Activated CD8-positive, alpha-beta T cell treated with anti-CD3 and anti-CD28 coated beads, Interleukin-2, amount 10 ng/mL, durations not matched to agents 7 days and 5 days (primary cell): ENCODE measurements at regions not wholly inside any gene's neighbourhood (a gene's known extent, or its start where the extent isn't known, plus 50 kb on each side); places are given as distances from the start of the nearest gene placed in this dataset.

ENCODE experiments used
- ATAC-seq: fragments of 150-1000 bp; cut with Tn5 transposase; one replicate; pipeline ENCODE4 v1.10.0; 2021; ENCODE audit warnings: moderate library complexity
- CTCF ChIA-PET: fragments of 350-600 bp; sonication (Branson Sonifier 250); formaldehyde crosslinking; loops from one replicate; lab custom pipeline; 2021; ENCODE audit warnings: antibody characterized with exemption; lab: Charles Lee
- POLR2A ChIA-PET: fragments of 350-600 bp; sonication (Branson Sonifier 250); formaldehyde crosslinking; loops from one replicate; lab custom pipeline; 2021; ENCODE audit warnings: antibody characterized with exemption; lab: Charles Lee
- DNase-seq: peaks from one replicate; pipeline ENCODE4 v3.0.0-alpha.2; 2020
- H3K27ac Mint-ChIP-seq: one replicate; pipeline ENCODE4 v1.8.0; 2021; ENCODE audit warnings: mild to moderate bottlenecking, mixed read lengths
- H3K27me3 Mint-ChIP-seq: one replicate; pipeline ENCODE4 v1.8.0; 2021; ENCODE audit warnings: low read depth, mixed read lengths
- H3K36me3 Mint-ChIP-seq: one replicate; pipeline ENCODE4 v1.8.0; 2021; ENCODE audit warnings: low read depth, mixed read lengths
- H3K4me1 Mint-ChIP-seq: one replicate; pipeline ENCODE4 v1.8.0; 2021; ENCODE audit warnings: low read depth, mixed read lengths
- H3K4me3 Mint-ChIP-seq: one replicate; pipeline ENCODE4 v1.8.0; 2021; ENCODE audit warnings: mild to moderate bottlenecking, mixed read lengths
- H3K9me3 Mint-ChIP-seq: one replicate; pipeline ENCODE4 v1.8.0; 2022; ENCODE audit warnings: mixed read lengths; ENCODE audit not compliant: insufficient read depth

GRCh38 chr6:11922901-11923300, 89.2 kb upstream of the HIVEP1 start:
- Mint-ChIP-seq H3K36me3 (no peaks in the 10 kb centered on the region), H3K9me3 (no peaks in the 10 kb centered on the region)

GRCh38 chr6:11921751-11922150, 90.4 kb upstream of the HIVEP1 start:
- Mint-ChIP-seq H3K4me1 (no peaks in the 10 kb centered on the region), H3K36me3 (no peaks in the 10 kb centered on the region), H3K4me3 (no peak overlapping the region), H3K27ac (no peak overlapping the region), H3K27me3 (no peaks in the 10 kb centered on the region), H3K9me3 (no peaks in the 10 kb centered on the region)
- CTCF ChIA-PET = no interaction called here
- POLR2A ChIA-PET = no interaction called here
- ATAC-seq = no peak
- no peak for DNase-seq

More at GRCh38 chr6:11922901-11923300, 89.2 kb upstream of the HIVEP1 start:
- ATAC-seq (no peak), DNase-seq (no peak)
- H3K27me3 Mint-ChIP-seq = no peaks in the 10 kb centered on the region
- no peaks in the 10 kb centered on the region for H3K4me1 Mint-ChIP-seq
- H3K4me3 Mint-ChIP-seq = no peak overlapping the region
- H3K27ac Mint-ChIP-seq = no peak overlapping the region
- ChIA-PET POLR2A (no interaction called here), CTCF (no interaction called here)

GRCh38 chr6:11921017-11921438, 91.1 kb upstream of the HIVEP1 start:
- DNase-seq (no peak), ATAC-seq (no peak)
- Mint-ChIP-seq H3K4me1 (no peaks in the 10 kb centered on the region), H3K27ac (no peak overlapping the region), H3K9me3 (no peaks in the 10 kb centered on the region), H3K4me3 (no peak overlapping the region), H3K36me3 (no peaks in the 10 kb centered on the region), H3K27me3 (no peaks in the 10 kb centered on the region)
- POLR2A ChIA-PET = interaction anchor here (0.6 kb wide), 1 partner anchor 87 kb away, joined by 3 read pairs; no protein-coding TSS in a partner anchor
- CTCF ChIA-PET = no interaction called here

GRCh38 chr6:11920566-11920965, 91.5 kb upstream of the HIVEP1 start:
- Mint-ChIP-seq H3K27ac (no peak overlapping the region), H3K4me1 (no peaks in the 10 kb centered on the region), H3K36me3 (no peaks in the 10 kb centered on the region), H3K9me3 (no peaks in the 10 kb centered on the region), H3K4me3 (no peak overlapping the region), H3K27me3 (no peaks in the 10 kb centered on the region)
- DNase-seq = no peak
- no peak for ATAC-seq
- ChIA-PET CTCF (no interaction called here), POLR2A (interaction anchor here (0.6 kb wide), 1 partner anchor 87 kb away, joined by 3 read pairs; no protein-coding TSS in a partner anchor)

- H3K36me3 Mint-ChIP-seq = no peaks in the 10 kb centered on the region
- CTCF ChIA-PET = no interaction called here
- ATAC-seq = no peak
- no peaks in the 10 kb centered on the region for H3K9me3 Mint-ChIP-seq
- DNase-seq = no peak
- no peaks in the 10 kb centered on the region for H3K27me3 Mint-ChIP-seq
- H3K27ac Mint-ChIP-seq = no peak overlapping the region
- POLR2A ChIA-PET = no interaction called here
- no peak overlapping the region for H3K4me3 Mint-ChIP-seq
- no peaks in the 10 kb centered on the region for H3K4me1 Mint-ChIP-seq
Observed at GRCh38 chr6:11919771-11920440, 92.2 kb upstream of the HIVEP1 start.

GRCh38 chr6:11918739-11919605, 93.1 kb upstream of the HIVEP1 start:
- Mint-ChIP-seq H3K36me3 (no peaks in the 10 kb centered on the region), H3K4me1 (no peaks in the 10 kb centered on the region), H3K9me3 (no peaks in the 10 kb centered on the region), H3K4me3 (no peak overlapping the region), H3K27ac (no peak overlapping the region), H3K27me3 (no peaks in the 10 kb centered on the region)
- no peak for DNase-seq
- POLR2A ChIA-PET = no interaction called here
- CTCF ChIA-PET = no interaction called here
- ATAC-seq = no peak

GRCh38 chr6:11917951-11918738, 94.0 kb upstream of the HIVEP1 start:
- ChIA-PET POLR2A (no interaction called here), CTCF (no interaction called here)
- H3K4me3 Mint-ChIP-seq = no peak overlapping the region
- no peaks in the 10 kb centered on the region for H3K27me3 Mint-ChIP-seq
- H3K36me3 Mint-ChIP-seq = no peaks in the 10 kb centered on the region
- H3K9me3 Mint-ChIP-seq = no peaks in the 10 kb centered on the region
- no peak overlapping the region for H3K27ac Mint-ChIP-seq
- ATAC-seq = no peak
- H3K4me1 Mint-ChIP-seq = no peaks in the 10 kb centered on the region
- DNase-seq = no peak

- ChIA-PET CTCF (no interaction called here), POLR2A (no interaction called here)
- Mint-ChIP-seq H3K4me3 (no peak overlapping the region), H3K27ac (no peak overlapping the region), H3K9me3 (no peaks in the 10 kb centered on the region), H3K36me3 (no peaks in the 10 kb centered on the region), H3K27me3 (no peaks in the 10 kb centered on the region), H3K4me1 (peaks cover 7% of the 10 kb centered on the region)
- DNase-seq (no peak), ATAC-seq (no peak)
Observed at GRCh38 chr6:11912420-11912819, 99.7 kb upstream of the HIVEP1 start.

GRCh38 chr6:11911538-11911937, 100.6 kb upstream of the HIVEP1 start:
- peaks cover 7% of the 10 kb centered on the region for H3K4me1 Mint-ChIP-seq
- no peaks in the 10 kb centered on the region for H3K27me3 Mint-ChIP-seq
- ATAC-seq = no peak
- H3K27ac Mint-ChIP-seq = no peak overlapping the region
- DNase-seq = no peak
- H3K36me3 Mint-ChIP-seq = no peaks in the 10 kb centered on the region
- H3K9me3 Mint-ChIP-seq = no peaks in the 10 kb centered on the region
- POLR2A ChIA-PET = no interaction called here
- CTCF ChIA-PET = interaction anchor here (1.0 kb wide), 1 partner anchor 11 kb away, joined by 5 read pairs; no protein-coding TSS in a partner anchor
- no peak overlapping the region for H3K4me3 Mint-ChIP-seq

GRCh38 chr6:11909696-11910132, 102.4 kb upstream of the HIVEP1 start:
- ATAC-seq (no peak), DNase-seq (no peak)
- POLR2A ChIA-PET = interaction anchor here (0.7 kb wide), 1 partner anchor 15 kb away, joined by 3 read pairs; no protein-coding TSS in a partner anchor
- Mint-ChIP-seq H3K27me3 (no peaks in the 10 kb centered on the region), H3K4me1 (peaks cover 7% of the 10 kb centered on the region), H3K9me3 (no peaks in the 10 kb centered on the region), H3K4me3 (no peak overlapping the region), H3K27ac (no peak overlapping the region), H3K36me3 (no peaks in the 10 kb centered on the region)
- CTCF ChIA-PET = no interaction called here

- no peaks in the 10 kb centered on the region for H3K36me3 Mint-ChIP-seq
- ChIA-PET CTCF (no interaction called here), POLR2A (no interaction called here)
- ATAC-seq = no peak
- DNase-seq = no peak
- H3K9me3 Mint-ChIP-seq = no peaks in the 10 kb centered on the region
- H3K27ac Mint-ChIP-seq = no peak overlapping the region
- peaks cover 7% of the 10 kb centered on the region for H3K4me1 Mint-ChIP-seq
- H3K27me3 Mint-ChIP-seq = no peaks in the 10 kb centered on the region
- H3K4me3 Mint-ChIP-seq = no peak overlapping the region
Observed at GRCh38 chr6:11908436-11909105, 103.5 kb upstream of the HIVEP1 start.
